Adrenal gland (tissue), 9 donors: ENCODE measurements at regions not wholly inside any gene's neighbourhood (a gene's known extent, or its start where the extent isn't known, plus 50 kb on each side); places are given as distances from the start of the nearest gene placed in this dataset.

Experiments used
- DNase-seq, 7 donors: peaks; one replicate each; pipeline ENCODE4 v3.0.0-alpha.2; 2019 to 2020
- H3K27ac ChIP-seq, 5 donors: fragments of 200-600 bp; sonication (generic) in 4 of 5; 1 replicate in 3 of 5; 2 replicates in 2 of 5; pipeline versions ENCODE4 v1.5.1 to v1.8.0; 2016 to 2020; ENCODE audit warnings: mild to moderate bottlenecking in 1 of 5
- H3K27me3 ChIP-seq: fragments of 200-600 bp; 2 replicates; pipeline ENCODE4 v1.8.0; 2021
- H3K36me3 ChIP-seq, 2 donors: fragments of 200-600 bp; replicated peaks in 1 of 2; 1 replicate in 1 of 2; 2 replicates in 1 of 2; pipeline versions ENCODE4 v1.5.1 to v1.8.0; 2018 to 2022
- H3K4me1 ChIP-seq, 2 donors: fragments of 200-600 bp; replicated peaks in 1 of 2; 1 replicate in 1 of 2; 2 replicates in 1 of 2; pipeline versions ENCODE4 v1.5.1 to v1.8.0; 2018 to 2021
- H3K4me3 ChIP-seq, 4 donors: fragments of 200-600 bp; sonication (generic) in 3 of 4; one replicate each; pipeline ENCODE4 v1.5.1; 2016 to 2018
- H3K9me3 ChIP-seq, 3 donors: fragments of 200-600 bp; sonication (generic) in 1 of 3; replicated peaks in 1 of 3; 1 replicate in 2 of 3; 2 replicates in 1 of 3; pipeline versions ENCODE4 v1.5.1 to v1.8.0; 2016 to 2021
- POLR2A ChIP-seq, 2 donors: fragments of 450-650 bp; IDR thresholded peaks; one replicate each; pipeline ENCODE4 v1.6.1; 2017; ENCODE audit warnings: antibody characterized with exemption in 2 of 2, mild to moderate bottlenecking in 2 of 2, moderate library complexity in 1 of 2
- WGBS, 4 donors: extraction: QIAGEN DNeasy Blood & Tissue Kit in 2 of 4; methylation state at CpG; one replicate each; pipeline versions ENCODE4 v1.1.5 to v1.1.7; 2013 to 2017; 5-methylcytosine and 5-hydroxymethylcytosine counted together
- intact Hi-C, 2 donors: fragments of 100-400 bp; cut with DNase I; formaldehyde crosslinking; loops; one replicate each; pipeline versions ENCODE4 v1.14.1 to v1.15.0; 2022 to 2023
- TF ChIP-seq, protein P1 (sequence below), 6 experiments: fragments of 450-650 bp in 4 of 6; fragments of 200-600 bp in 2 of 6; sonication (generic) in 1 of 6; IDR thresholded peaks; 1 replicate in 5 of 6; 2 replicates in 1 of 6; pipeline versions ENCODE4 v1.5.1 to v1.8.0; 2016 to 2021; ENCODE audit warnings: antibody characterized with exemption in 6 of 6, mild to moderate bottlenecking in 2 of 6, moderate library complexity in 1 of 6
- donor health status: healthy with polysubstance abuse.
- donor health status: Bipolar disorder and iron deficiency.
- donor health status: DM: yes; HTN: yes; CAD: no.
- donor health status: DM: no; HTN: no; CAD: no.
- donor health status: DM: no; HTN: no; CAD: no.

DNA sequence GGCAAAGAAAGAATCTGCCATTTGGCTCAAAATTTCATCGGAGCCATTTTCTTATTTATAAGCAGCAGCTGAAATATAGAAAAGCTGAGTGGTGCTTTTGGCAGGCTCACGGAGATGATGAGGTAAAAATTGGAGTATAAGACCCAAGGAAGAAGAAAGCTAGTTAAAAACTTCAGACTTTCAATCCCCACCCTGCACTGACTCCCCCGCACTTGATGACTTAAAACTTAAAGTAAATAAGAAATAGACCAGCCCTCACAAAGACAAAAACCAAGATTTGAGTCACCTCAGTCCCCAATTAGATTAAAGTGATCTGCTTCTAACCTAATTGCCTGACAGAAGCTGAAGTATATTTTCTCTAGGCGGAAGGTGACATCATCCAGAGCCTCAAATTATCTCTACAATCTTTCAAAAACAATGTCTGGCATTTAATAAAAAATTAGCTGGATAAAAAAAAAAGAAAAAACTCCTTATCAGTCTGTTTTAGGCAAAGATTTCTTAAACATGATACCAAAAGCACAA lies 124.0 kb upstream of the PJA2 start:
- TF ChIP-seq POLR2A (IDR thresholded peaks at IDR 0.05) = no peak
- TF ChIP-seq, protein P1, sequence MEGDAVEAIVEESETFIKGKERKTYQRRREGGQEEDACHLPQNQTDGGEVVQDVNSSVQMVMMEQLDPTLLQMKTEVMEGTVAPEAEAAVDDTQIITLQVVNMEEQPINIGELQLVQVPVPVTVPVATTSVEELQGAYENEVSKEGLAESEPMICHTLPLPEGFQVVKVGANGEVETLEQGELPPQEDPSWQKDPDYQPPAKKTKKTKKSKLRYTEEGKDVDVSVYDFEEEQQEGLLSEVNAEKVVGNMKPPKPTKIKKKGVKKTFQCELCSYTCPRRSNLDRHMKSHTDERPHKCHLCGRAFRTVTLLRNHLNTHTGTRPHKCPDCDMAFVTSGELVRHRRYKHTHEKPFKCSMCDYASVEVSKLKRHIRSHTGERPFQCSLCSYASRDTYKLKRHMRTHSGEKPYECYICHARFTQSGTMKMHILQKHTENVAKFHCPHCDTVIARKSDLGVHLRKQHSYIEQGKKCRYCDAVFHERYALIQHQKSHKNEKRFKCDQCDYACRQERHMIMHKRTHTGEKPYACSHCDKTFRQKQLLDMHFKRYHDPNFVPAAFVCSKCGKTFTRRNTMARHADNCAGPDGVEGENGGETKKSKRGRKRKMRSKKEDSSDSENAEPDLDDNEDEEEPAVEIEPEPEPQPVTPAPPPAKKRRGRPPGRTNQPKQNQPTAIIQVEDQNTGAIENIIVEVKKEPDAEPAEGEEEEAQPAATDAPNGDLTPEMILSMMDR (IDR thresholded peaks at IDR 0.05) = no peak
- no peak overlapping the region for H3K4me3 ChIP-seq
- H3K9me3 ChIP-seq = no peaks in the 10 kb centered on the region
- 45 to 60% (median 55%) methylated on average over 4 of the region's 4 CpGs for WGBS, 4 donors
- H3K36me3 ChIP-seq = no peaks in the 10 kb centered on the region
- H3K4me1 ChIP-seq = peaks cover 0 to 5% of the 10 kb centered on the region in 2 donors
- H3K27me3 ChIP-seq = no peaks in the 10 kb centered on the region
- H3K27ac ChIP-seq = no peak overlapping the region
- intact Hi-C loops = no loop called here
- DNase-seq = no peak

GRCh38 chr5:109532773-109533364 lies 123.1 kb upstream of the PJA2 start:
- WGBS, 4 donors = 51 to 70% (median 53%) methylated on average over 2 of the region's 2 CpGs
- H3K27me3 ChIP-seq = no peaks in the 10 kb centered on the region
- H3K27ac ChIP-seq = no peak overlapping the region
- no peaks in the 10 kb centered on the region for H3K9me3 ChIP-seq
- no peak for TF ChIP-seq POLR2A (IDR thresholded peaks at IDR 0.05)
- TF ChIP-seq, protein P1 (IDR thresholded peaks at IDR 0.05) = no peak
- DNase-seq = no peak
- intact Hi-C loops = no loop called here
- H3K36me3 ChIP-seq = no peaks in the 10 kb centered on the region
- no peak overlapping the region for H3K4me3 ChIP-seq
- peaks cover 0 to 5% of the 10 kb centered on the region in 2 donors for H3K4me1 ChIP-seq

GRCh38 chr5:109531262-109531661 lies 121.5 kb upstream of the PJA2 start:
- 94 to 100% (median 96%) methylated on average over 1 of the region's 1 CpG for WGBS, 4 donors
- no peak for TF ChIP-seq POLR2A (IDR thresholded peaks at IDR 0.05)
- TF ChIP-seq, protein P1 (IDR thresholded peaks at IDR 0.05) = no peak
- H3K27ac ChIP-seq = no peak overlapping the region
- DNase-seq = no peak
- no peak overlapping the region for H3K4me3 ChIP-seq
- no peaks in the 10 kb centered on the region for H3K9me3 ChIP-seq
- no peaks in the 10 kb centered on the region for H3K27me3 ChIP-seq
- intact Hi-C loops = no loop called here
- no peaks in the 10 kb centered on the region for H3K36me3 ChIP-seq
- peaks cover 0 to 5% of the 10 kb centered on the region in 2 donors for H3K4me1 ChIP-seq

DNA sequence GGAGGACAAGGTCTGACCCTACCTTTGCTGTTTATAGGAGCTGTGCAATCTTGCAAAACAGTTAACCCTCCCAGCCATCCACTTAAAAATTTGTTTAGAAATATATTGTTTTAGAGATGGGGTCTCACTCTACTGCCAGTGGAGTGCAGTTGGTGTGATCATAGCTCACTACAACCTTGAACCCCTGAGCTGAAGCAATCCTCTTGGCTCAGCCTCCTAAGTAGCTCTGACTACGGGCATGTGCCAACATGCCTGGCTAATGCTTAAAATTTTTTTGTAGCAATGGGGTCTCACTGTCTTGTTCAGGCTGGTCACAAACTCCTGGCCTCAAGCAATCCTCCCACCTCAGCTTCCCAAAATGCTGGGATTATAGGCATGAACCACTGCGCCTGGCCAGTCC lies 120.2 kb upstream of the PJA2 start:
- Histone ChIP-seq H3K4me1 (peaks cover 0 to 5% of the 10 kb centered on the region in 2 donors), H3K36me3 (no peaks in the 10 kb centered on the region), H3K4me3 (no peak overlapping the region), H3K9me3 (no peaks in the 10 kb centered on the region), H3K27ac (no peak overlapping the region), H3K27me3 (no peaks in the 10 kb centered on the region)
- TF ChIP-seq, protein P1 (IDR thresholded peaks at IDR 0.05) = no peak
- TF ChIP-seq POLR2A (IDR thresholded peaks at IDR 0.05) = no peak
- intact Hi-C loops = no loop called here
- 63 to 88% (median 79%) methylated on average over 1 to 2 of the region's 2 CpGs for WGBS, 4 donors
- DNase-seq = no peak
